Transverse colon (tissue), 4 donors: ENCODE measurements at regions not wholly inside any gene's neighbourhood (a gene's known extent, or its start where the extent isn't known, plus 50 kb on each side); places are given as distances from the start of the nearest gene placed in this dataset.

Experiments
- CTCF ChIP-seq, 5 experiments: fragments of 200-600 bp in 3 of 5; fragments of 450-650 bp in 2 of 5; sonication (generic) in 3 of 5; IDR thresholded peaks; 1 replicate in 2 of 5; 2 replicates in 3 of 5; pipeline ENCODE4 v1.5.1; 2016 to 2017; ENCODE audit warnings: antibody characterized with exemption in 5 of 5, inconsistent platforms in 3 of 5, mild to moderate bottlenecking in 2 of 5, moderate library complexity in 1 of 5
- EP300 ChIP-seq: sonication (generic); formaldehyde crosslinking; IDR thresholded peaks from one replicate; pipeline ENCODE4 v1.6.1; 2017; ENCODE audit warnings: antibody characterized with exemption, low read depth
- POLR2A ChIP-seq: fragments of 450-650 bp; IDR thresholded peaks from one replicate; pipeline ENCODE4 v1.6.1; 2016; ENCODE audit warnings: antibody characterized with exemption, mild to moderate bottlenecking, moderate library complexity
- POLR2AphosphoS5 ChIP-seq, 3 donors: sonication (generic); formaldehyde crosslinking; IDR thresholded peaks; one replicate each; pipeline ENCODE4 v1.6.1; 2016; ENCODE audit warnings: antibody characterized with exemption in 3 of 3

- TF ChIP-seq CTCF (IDR thresholded peaks at IDR 0.05) (no peak), POLR2A (no peak), EP300 (no peak), POLR2AphosphoS5 (IDR thresholded peaks at IDR 0.05) (no peak)
These were observed 192.5 kb upstream of the HSFY2 start for GRCh38 chrY:18966001-18966400.
